ENCODE measurements at regions not wholly inside any gene's neighbourhood (a gene's known extent, or its start where the extent isn't known, plus 50 kb on each side); places are given as distances from the start of the nearest gene placed in this dataset.

DNA sequence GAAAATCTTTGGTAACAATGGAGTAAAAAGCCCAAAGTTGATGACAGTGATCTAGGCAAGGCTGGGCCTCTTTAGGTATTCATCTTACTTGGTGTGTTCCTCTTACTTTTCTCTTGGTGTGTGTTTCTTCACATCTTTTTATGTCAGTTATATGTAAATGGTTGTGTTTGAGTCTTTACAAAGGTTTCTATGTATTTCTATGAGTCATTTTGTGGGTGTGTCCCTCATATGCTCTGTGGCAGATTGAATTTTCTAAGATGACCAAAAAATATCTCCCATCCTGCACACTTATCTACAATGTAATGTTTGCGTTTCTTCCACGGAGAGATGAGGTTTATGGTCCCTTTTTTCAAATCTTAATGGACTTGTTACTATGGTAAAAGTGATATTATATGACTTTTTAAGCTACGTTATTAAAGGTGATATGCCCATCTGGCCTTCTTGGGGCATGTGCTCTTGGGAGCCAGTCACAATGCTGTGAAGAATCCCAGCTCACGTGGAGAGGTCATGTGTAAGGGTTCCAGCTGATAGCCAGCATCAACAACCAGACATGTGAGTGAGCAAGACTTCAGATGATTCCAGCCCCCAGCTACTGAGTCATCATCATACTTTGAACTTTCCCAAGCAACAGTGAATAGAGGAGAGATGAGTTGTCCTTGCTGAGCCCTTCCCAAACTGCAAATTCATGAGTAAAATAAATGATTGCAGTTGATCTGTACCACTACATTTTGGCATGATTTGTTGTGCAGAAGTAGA, 126.9 kb downstream of the CBLL2 start:
- TF ChIP-seq ESRRG (CRISPR knock-in tag; IDR thresholded peaks at IDR 0.05) (no peak), ZFP30 (CRISPR knock-in tag; IDR thresholded peaks at IDR 0.05) (no peak), ZNF565 (CRISPR knock-in tag; conservative IDR thresholded peaks at IDR 0.05; ENCODE audit: low read depth) (no peak), TOX (CRISPR knock-in tag; IDR thresholded peaks at IDR 0.05; ENCODE audit: borderline replicate concordance) (no peak)
- TF ChIP-seq, protein P1, sequence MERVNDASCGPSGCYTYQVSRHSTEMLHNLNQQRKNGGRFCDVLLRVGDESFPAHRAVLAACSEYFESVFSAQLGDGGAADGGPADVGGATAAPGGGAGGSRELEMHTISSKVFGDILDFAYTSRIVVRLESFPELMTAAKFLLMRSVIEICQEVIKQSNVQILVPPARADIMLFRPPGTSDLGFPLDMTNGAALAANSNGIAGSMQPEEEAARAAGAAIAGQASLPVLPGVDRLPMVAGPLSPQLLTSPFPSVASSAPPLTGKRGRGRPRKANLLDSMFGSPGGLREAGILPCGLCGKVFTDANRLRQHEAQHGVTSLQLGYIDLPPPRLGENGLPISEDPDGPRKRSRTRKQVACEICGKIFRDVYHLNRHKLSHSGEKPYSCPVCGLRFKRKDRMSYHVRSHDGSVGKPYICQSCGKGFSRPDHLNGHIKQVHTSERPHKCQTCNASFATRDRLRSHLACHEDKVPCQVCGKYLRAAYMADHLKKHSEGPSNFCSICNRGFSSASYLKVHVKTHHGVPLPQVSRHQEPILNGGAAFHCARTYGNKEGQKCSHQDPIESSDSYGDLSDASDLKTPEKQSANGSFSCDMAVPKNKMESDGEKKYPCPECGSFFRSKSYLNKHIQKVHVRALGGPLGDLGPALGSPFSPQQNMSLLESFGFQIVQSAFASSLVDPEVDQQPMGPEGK (CRISPR knock-in tag; IDR thresholded peaks at IDR 0.05; ENCODE audit: borderline replicate concordance) = no peak
- TF ChIP-seq, protein P2, sequence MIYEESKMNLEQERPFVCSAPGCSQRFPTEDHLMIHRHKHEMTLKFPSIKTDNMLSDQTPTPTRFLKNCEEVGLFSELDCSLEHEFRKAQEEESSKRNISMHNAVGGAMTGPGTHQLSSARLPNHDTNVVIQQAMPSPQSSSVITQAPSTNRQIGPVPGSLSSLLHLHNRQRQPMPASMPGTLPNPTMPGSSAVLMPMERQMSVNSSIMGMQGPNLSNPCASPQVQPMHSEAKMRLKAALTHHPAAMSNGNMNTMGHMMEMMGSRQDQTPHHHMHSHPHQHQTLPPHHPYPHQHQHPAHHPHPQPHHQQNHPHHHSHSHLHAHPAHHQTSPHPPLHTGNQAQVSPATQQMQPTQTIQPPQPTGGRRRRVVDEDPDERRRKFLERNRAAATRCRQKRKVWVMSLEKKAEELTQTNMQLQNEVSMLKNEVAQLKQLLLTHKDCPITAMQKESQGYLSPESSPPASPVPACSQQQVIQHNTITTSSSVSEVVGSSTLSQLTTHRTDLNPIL (CRISPR knock-in tag; IDR thresholded peaks at IDR 0.05; ENCODE audit: low read depth) = no peak
- no peak for ATAC-seq

- no peak for TF ChIP-seq TOX (CRISPR knock-in tag; IDR thresholded peaks at IDR 0.05; ENCODE audit: borderline replicate concordance)
- TF ChIP-seq POU6F1 (CRISPR knock-in tag; IDR thresholded peaks at IDR 0.05; ENCODE audit: borderline replicate concordance, low read depth) = no peak
- no peak for TF ChIP-seq ISL1 (CRISPR knock-in tag; IDR thresholded peaks at IDR 0.05)
- no peak for TF ChIP-seq ZNF565 (CRISPR knock-in tag; conservative IDR thresholded peaks at IDR 0.05; ENCODE audit: low read depth)
- no peak for TF ChIP-seq ZFP3 (CRISPR knock-in tag; IDR thresholded peaks at IDR 0.05)
- no peak for TF ChIP-seq GLIS3 (CRISPR knock-in tag; IDR thresholded peaks at IDR 0.05)
- TF ChIP-seq, protein P3, sequence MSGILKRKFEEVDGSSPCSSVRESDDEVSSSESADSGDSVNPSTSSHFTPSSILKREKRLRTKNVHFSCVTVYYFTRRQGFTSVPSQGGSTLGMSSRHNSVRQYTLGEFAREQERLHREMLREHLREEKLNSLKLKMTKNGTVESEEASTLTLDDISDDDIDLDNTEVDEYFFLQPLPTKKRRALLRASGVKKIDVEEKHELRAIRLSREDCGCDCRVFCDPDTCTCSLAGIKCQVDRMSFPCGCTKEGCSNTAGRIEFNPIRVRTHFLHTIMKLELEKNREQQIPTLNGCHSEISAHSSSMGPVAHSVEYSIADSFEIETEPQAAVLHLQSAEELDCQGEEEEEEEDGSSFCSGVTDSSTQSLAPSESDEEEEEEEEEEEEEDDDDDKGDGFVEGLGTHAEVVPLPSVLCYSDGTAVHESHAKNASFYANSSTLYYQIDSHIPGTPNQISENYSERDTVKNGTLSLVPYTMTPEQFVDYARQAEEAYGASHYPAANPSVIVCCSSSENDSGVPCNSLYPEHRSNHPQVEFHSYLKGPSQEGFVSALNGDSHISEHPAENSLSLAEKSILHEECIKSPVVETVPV (CRISPR knock-in tag; IDR thresholded peaks at IDR 0.05) = no peak
- no peak for ATAC-seq
These were observed 131.6 kb downstream of the CBLL2 start for GRCh38 chrX:22404297-22404696.

DNA sequence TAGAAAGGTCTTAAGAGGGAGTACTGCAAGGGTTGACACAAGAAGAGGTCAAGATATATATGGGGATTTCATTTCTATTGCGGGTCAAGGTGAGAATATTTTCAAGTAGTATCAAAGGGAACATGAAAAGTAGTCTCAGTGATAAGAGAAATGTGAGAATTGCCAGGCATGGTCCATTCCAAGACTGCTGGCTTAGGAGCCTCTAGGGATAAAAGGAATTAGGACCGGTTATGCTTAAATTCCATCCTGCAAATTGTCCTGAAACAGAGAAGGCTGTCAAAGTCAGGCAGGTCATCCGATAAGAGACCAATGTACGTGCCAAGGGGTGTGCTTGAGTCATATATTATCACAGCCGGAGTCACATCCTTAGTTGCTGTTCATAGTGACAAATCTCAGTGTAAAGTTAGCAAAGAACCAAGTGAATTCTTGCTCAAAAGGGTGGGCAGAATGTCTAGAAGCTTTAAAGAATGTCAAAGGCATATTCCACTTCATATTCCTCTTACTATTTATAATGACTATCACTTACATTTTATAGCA, 133.6 kb downstream of the CBLL2 start:
- TF ChIP-seq ZNF8 (CRISPR knock-in tag; IDR thresholded peaks at IDR 0.05) (no peak), ISL1 (CRISPR knock-in tag; IDR thresholded peaks at IDR 0.05) (peak; percentile 38; the same call in 1 of the 2 replicates), POU6F1 (CRISPR knock-in tag; IDR thresholded peaks at IDR 0.05; ENCODE audit: borderline replicate concordance, low read depth) (no peak), PPARA (CRISPR knock-in tag; IDR thresholded peaks at IDR 0.05; ENCODE audit: borderline replicate concordance) (no peak), RARB (CRISPR knock-in tag; IDR thresholded peaks at IDR 0.05) (no peak), ZC3H10 (CRISPR knock-in tag; IDR thresholded peaks at IDR 0.05) (no peak), ZFP30 (CRISPR knock-in tag; IDR thresholded peaks at IDR 0.05) (no peak)
- ATAC-seq = no peak

DNA sequence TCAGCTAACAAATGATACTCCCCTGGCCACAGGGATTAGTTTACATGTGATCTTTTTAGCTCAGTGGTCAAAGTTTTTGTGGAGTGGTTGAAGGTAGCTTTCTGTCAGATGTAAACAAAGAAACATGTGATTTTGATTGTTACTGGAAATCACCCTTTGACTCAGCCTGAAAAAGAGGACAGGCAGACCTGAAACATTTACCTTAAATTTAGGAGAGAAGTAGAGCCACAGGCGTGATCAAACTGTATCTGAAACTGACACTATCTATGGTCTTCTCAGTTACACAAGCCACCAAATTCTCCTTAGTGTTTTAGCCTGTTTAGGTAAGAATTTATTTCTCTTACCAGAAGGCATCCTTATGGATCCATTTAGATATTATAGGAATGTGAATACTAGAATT, 136.7 kb downstream of the CBLL2 start:
- no peak for TF ChIP-seq ZNF565 (CRISPR knock-in tag; conservative IDR thresholded peaks at IDR 0.05; ENCODE audit: low read depth)
- no peak for TF ChIP-seq ZC3H10 (CRISPR knock-in tag; IDR thresholded peaks at IDR 0.05)
- no peak for TF ChIP-seq BACH2 (CRISPR knock-in tag; IDR thresholded peaks at IDR 0.05; ENCODE audit: borderline replicate concordance)
- TF ChIP-seq SNAI2 (CRISPR knock-in tag; IDR thresholded peaks at IDR 0.05) = no peak
- TF ChIP-seq, protein P1 (CRISPR knock-in tag; IDR thresholded peaks at IDR 0.05; ENCODE audit: borderline replicate concordance) = no peak
- no peak for TF ChIP-seq ISL1 (CRISPR knock-in tag; IDR thresholded peaks at IDR 0.05)
- no peak for TF ChIP-seq ZFP30 (CRISPR knock-in tag; IDR thresholded peaks at IDR 0.05)
- TF ChIP-seq ZFP3 (CRISPR knock-in tag; IDR thresholded peaks at IDR 0.05) = no peak
- TF ChIP-seq TCF4 (CRISPR knock-in tag; IDR thresholded peaks at IDR 0.05; ENCODE audit: borderline replicate concordance) = no peak
- TF ChIP-seq ESRRG (CRISPR knock-in tag; IDR thresholded peaks at IDR 0.05) = no peak
- no peak for TF ChIP-seq CSDC2 (CRISPR knock-in tag; IDR thresholded peaks at IDR 0.05)
- TF ChIP-seq, protein P2 (CRISPR knock-in tag; IDR thresholded peaks at IDR 0.05; ENCODE audit: low read depth) = no peak
- no peak for TF ChIP-seq ZNF8 (CRISPR knock-in tag; IDR thresholded peaks at IDR 0.05)
- no peak for TF ChIP-seq PPARA (CRISPR knock-in tag; IDR thresholded peaks at IDR 0.05; ENCODE audit: borderline replicate concordance)

More for the DNA sequence above, 136.7 kb downstream of the CBLL2 start:
- ATAC-seq = no peak
